ENCODE measurements at regions not wholly inside any gene's neighbourhood (a gene's known extent, or its start where the extent isn't known, plus 50 kb on each side); places are given as distances from the start of the nearest gene placed in this dataset.

- Histone ChIP-seq H3K4me3 (ENCODE audit: low read depth in 2 of 2, low read length in 2 of 2) (no peak overlapping the region), H3K9me3 (ENCODE audit: control insufficient read depth, insufficient read depth, low read depth, low read length) (no peaks in the 10 kb centered on the region), H3K27ac (ENCODE audit: low read length) (no peak overlapping the region), H3K36me3 (ENCODE audit: control insufficient read depth, insufficient read depth, low read length) (no peaks in the 10 kb centered on the region), H3K27me3 (ENCODE audit: control insufficient read depth, insufficient read depth, low read length) (no peaks in the 10 kb centered on the region), H3K4me1 (ENCODE audit: control insufficient read depth, insufficient read depth, low read length) (peaks cover 13% of the 10 kb centered on the region)
- in situ Hi-C loops (cut with HindIII; ENCODE audit: low pct_unique_long_range_greater_than_20kb, low sequenced_read_pairs) (no loop called here), intact Hi-C loops (cut with micrococcal nuclease; ENCODE audit: unreplicated experiment) (no loop called here)
- no TSS peak for BruUV-seq (replicated peaks)
- TF ChIP-seq CTCF (IDR thresholded peaks at IDR 0.05) (no peak), TCF7L2 (IDR thresholded peaks at IDR 0.05; ENCODE audit: low read depth, low read length) (no peak), POLR2AphosphoS5 (IDR thresholded peaks at IDR 0.05; ENCODE audit: low read depth, low read length) (no peak), REST (IDR thresholded peaks at IDR 0.05; ENCODE audit: insufficient read depth in 1 of 2, low read depth in 2 of 2, low read length in 1 of 2) (no peak), SIN3A (IDR thresholded peaks at IDR 0.05; ENCODE audit: borderline replicate concordance, insufficient read depth, low read depth, low read length) (no peak)
- ATAC-seq (no peak), DNase-seq (ENCODE audit: low read depth, low spot score) (no peak)
- ChIA-PET POLR2A (no interaction called here), CTCF (no interaction called here)
Observed at GRCh38 chr5:126017096-126017495, 406.1 kb upstream of the GRAMD2B start.

GRCh38 chr5:126020770-126021169 is 402.4 kb upstream of the GRAMD2B start:
- CTCF ChIA-PET = no interaction called here
- Histone ChIP-seq H3K4me3 (ENCODE audit: low read depth in 2 of 2, low read length in 2 of 2) (no peak overlapping the region), H3K36me3 (ENCODE audit: control insufficient read depth, insufficient read depth, low read length) (no peaks in the 10 kb centered on the region), H3K9me3 (ENCODE audit: control insufficient read depth, insufficient read depth, low read depth, low read length) (no peaks in the 10 kb centered on the region), H3K27ac (ENCODE audit: low read length) (no peak overlapping the region), H3K4me1 (ENCODE audit: control insufficient read depth, insufficient read depth, low read length) (peaks cover 4% of the 10 kb centered on the region), H3K27me3 (ENCODE audit: control insufficient read depth, insufficient read depth, low read length) (no peaks in the 10 kb centered on the region)
- no TSS peak for BruUV-seq (replicated peaks)
- TF ChIP-seq TCF7L2 (IDR thresholded peaks at IDR 0.05; ENCODE audit: low read depth, low read length) = no peak
- TF ChIP-seq SIN3A (IDR thresholded peaks at IDR 0.05; ENCODE audit: borderline replicate concordance, insufficient read depth, low read depth, low read length) = no peak
- no peak for TF ChIP-seq CTCF (IDR thresholded peaks at IDR 0.05)
- ATAC-seq (no peak), DNase-seq (ENCODE audit: low read depth, low spot score) (no peak)
- intact Hi-C loops (cut with micrococcal nuclease; ENCODE audit: unreplicated experiment) = no loop called here
- POLR2A ChIA-PET = no interaction called here
- in situ Hi-C loops (cut with HindIII; ENCODE audit: low pct_unique_long_range_greater_than_20kb, low sequenced_read_pairs) = no loop called here
